Stimulated activated CD4-positive, alpha-beta T cell treated with anti-CD3 and anti-CD28 coated beads, Interleukin-1b, Interleukin-23, amount 100 ng/mL, for 4 hours (primary cell): ENCODE measurements at regions not wholly inside any gene's neighbourhood (a gene's known extent, or its start where the extent isn't known, plus 50 kb on each side); places are given as distances from the start of the nearest gene placed in this dataset.
"Not testable (repeated sequence)": the region's sequence is repeated elsewhere in the genome, so short reads cannot be mapped to it uniquely, and the experiment has no call there.

Experiments
- DNase-seq, 2 donors: peaks; one replicate each; pipeline ENCODE4 v3.0.0-alpha.2; 2020; ENCODE audit warnings: low read depth in 2 of 2

DNA sequence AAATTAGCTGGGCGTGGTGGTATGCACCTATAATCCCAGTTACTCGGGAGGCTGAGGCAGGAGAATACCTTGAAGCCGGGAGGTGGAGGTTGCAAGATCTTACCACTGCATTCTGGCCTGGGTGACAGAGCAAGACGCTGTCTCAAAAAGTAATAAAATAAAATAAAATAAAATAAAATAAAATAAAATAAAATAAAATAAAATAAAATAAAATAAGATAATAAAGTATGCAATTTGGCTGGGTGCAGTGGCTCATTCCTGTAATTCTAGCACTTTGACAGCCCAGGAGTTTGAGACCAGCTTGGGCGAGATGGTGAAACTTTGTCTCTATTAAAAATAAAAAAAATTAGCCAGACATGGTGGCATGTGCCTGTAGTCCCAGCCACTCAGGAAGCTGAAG lies 85.6 kb upstream of the XPO1 start:
- no peak for DNase-seq

DNA sequence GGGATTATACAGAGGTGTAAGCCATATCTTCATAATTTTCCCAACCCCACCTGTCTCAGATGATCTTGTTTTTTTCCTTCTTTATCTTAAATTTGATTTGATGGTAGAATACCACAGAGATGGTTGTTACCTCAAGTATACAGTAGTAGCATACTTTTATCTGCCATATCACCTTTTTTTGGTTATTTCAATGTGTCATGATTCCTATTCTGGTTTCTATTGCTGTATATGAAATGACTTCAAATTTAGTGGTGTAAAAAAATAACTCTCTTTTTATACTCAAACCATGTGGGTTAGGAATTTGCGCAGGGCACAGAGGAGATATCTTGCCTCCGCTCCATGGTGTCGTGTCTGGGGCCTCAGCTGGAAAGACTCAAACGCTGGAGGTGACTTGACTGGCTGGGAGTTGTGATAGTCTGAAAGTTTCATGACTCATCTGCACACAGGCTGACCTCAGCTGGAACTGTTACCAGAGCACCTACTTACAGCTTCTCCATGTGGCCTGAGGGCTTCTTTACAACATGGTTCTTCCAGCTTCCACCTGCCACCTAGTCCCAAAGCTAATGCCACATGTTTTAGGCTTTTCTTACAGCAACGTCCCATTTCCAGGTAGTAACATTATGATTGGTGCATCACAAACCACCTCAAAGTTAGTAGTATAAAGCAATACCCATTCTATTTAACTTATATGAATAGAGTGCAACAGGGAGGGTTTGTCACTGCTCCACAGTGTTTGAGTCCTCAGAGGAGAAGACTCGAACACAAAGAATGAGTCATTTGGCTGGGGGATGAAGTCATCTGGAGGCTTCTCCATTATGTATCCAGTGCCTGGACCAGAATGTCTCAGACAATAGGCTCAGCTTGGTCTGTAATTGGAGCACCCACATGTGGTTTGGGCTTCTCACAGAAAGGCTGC lies 82.3 kb upstream of the XPO1 start:
- DNase-seq = no peak

DNA sequence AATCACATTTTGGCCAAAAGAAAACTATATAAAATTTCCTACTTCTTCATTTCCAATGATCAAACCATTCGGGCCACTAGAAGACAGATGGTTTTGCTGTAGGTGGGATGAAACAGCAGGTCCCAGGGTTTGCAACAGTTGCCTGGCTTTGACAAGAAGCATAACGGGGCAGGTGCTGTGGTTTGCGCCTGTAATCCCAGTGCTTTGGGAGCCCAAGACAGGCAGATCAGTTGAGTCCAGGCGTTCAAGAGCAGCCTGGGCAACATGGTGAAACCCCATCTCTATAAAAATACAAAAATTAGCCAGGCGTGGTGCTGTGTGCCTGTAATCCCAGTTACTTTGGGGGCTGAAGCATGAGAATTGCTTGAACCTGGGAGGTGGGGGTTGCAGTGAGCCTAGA lies 81.4 kb upstream of the XPO1 start:
- DNase-seq = no peak

DNA sequence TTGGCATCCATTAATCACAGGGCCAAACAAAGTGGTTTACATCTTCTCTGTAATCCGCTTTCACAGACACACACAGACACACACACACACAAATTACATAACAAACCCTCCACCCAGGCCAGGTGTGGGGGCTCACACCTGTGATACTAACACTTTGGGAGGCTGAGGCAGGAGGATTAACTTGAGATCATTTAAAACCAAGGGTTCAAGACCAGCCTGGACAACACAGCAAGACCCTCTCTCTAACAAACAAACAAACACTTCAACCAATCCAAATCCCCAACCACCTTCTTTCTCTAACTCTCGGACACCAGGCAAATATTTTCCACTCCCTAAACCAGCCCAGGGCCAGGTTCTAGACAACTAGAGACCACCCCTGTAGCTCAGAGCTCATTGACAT lies 79.5 kb upstream of the XPO1 start:
- DNase-seq = no peak

DNA sequence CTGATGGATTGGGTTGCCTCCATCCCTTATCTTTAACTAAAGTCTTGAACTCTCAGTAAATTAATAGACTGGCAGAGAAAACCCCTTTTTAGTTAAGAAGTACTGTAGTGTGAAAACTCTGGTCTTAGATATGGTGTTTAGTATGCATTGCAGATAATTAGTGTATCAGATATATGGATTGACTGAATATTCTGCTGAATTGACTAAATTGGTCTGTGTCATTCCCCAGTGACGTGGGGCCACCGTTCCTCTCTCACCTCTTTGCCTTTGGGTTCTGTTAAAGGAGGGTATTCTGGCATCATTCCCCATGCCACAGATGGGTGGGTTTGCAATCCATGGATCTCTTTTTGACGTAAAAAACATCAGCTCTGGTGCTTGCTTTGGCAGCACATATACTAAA lies 67.1 kb upstream of the XPO1 start:
- DNase-seq = no peak

DNA sequence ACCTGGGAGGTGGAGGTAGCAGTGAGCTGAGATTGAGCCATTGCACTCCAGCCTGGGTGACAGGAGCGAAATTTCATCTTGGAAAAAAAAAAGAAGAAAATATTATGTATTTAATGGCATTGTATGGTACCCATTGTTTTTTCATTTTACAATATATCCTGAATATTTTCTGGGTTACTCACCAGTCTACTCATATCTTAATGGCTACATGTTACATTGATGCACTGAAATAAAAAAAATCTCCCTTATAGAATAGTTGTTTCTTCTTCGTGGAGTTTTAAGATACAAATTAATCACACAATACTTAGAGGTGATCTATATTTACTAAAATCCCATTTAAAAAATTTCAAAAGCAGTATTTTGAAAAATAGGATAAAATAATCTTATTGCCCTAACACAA lies 66.3 kb upstream of the XPO1 start:
- DNase-seq = no peak

DNA sequence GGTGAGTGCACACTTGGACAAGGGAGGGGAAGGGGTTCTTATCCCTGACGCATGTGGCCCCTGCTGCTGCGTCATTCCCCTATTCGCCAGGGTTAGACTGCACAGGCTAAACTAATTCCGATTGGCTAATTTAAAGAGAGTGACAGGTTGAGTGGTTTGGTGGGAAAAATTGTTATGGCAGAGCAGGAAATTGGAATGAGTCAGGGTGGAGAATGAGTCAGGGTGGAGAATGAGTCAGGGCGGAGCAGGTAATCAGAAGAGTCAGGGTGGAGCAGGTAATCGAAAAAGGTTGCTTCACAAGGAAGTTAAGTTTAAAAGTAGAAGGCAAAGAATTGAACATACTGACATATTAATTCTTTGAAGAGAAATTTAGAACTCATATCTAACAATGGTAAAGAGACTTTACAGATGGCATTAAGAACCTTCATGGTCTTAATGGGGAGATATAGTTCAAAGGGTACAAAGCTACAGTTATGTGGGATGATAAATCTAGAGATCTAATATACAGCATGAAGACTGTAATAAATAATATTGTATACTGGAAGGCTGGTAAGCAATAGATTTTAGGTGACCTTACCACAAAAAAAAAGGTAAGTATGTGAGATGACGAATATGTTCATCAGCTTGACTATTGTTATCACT lies 60.5 kb upstream of the XPO1 start:
- not testable (repeated sequence) for DNase-seq

DNA sequence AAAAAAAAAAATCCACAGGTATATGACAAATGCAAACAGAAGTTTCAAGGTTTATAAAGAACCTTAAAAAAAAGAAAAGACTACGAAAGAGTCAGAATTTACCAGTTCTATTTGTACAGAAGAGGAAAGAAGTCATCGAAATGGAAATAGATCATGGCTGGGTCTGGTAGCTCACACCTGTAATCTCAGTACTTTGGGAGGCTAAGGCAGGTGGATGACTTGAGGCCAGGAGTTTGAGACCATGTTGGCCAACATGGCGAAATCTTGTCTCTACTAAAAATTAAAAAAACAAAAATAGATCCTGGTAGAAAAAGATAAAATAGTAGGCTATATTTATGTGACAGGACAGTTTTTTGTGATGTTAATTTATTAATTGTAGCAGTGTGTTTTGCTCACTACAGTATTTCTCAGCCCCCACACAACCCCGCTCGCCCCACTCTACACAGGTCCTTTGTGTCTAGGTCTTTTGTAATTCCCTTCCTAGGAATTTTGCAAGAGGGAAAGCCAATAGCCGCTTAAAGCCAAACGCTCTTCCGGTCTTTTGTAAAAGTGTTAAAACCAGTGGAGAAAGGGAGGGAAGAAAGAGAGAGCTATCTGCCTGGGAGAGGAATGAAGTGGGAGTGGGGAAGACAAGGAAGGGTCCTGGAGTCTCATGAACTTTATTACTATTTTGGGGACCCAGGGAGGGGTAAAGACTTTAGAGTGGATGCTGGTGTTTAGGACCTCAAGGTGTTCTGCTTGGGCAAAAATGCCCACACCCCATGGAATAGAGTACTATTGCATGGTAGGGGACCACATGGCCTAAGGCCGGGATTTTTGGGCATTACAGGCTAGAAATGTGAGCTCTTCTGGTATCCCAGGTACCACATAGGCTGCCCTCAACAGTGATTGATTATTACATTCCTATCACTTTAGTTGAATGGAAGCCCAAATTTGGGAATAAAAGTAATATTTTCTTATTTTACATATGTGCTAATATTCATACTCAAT lies 59.4 kb upstream of the XPO1 start:
- DNase-seq = no peak

DNA sequence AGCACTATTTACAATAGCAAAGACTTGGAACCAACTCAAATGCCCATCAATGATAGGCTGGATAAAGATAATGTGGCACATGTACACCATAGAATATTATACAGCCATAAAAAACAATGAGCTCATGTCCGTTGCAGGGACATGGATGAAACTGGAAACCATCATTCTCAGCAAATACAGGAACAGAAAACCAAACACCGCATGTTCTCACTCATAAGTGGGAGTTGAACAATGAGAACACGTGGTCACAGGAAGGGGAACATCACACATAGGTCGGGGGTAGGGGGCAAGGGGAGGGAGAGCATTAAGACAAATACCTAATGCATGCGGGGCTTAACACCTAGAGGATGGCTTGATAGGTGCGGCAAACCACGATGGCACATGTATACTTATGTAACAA lies 56.0 kb upstream of the XPO1 start:
- not testable (repeated sequence) for DNase-seq

DNA sequence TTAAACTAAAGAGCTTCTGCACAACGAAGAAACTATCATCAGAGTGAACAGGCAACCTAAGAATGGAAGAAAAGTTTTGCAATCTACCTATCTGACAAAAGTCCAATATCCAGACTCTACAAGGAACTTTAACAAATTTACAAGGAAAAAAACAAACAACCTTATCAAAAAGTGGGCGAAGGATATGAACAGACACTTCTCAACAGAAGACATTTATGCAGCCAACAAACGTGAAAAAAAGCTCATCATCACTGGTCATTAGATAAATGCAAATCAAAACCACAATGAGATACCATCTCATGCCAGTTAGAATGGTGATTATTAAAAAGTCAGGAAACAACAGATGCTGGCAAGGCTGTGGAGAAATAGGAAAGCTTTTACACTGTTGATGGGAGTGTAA lies 55.5 kb upstream of the XPO1 start:
- not testable (repeated sequence) for DNase-seq

DNA sequence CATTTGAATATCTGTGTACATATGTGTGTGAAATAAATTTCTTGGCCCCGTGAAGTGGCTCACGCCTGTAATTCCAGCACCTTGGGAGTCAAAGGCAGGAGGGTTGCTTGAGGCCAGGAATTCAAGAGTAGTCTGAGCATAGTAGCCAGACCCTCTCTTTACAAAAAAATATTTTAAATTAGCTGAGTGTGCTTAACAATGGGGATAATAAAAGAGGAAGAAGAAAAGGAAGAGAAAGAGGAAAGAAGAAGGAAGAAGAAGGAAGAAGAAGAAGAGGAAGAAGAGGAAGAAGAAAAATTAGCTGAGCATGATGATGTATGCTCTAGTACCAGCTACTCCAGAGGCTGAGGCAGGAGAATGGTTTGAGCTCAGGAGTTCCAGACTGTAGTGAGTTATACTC lies 52.1 kb upstream of the XPO1 start:
- no peak for DNase-seq

DNA sequence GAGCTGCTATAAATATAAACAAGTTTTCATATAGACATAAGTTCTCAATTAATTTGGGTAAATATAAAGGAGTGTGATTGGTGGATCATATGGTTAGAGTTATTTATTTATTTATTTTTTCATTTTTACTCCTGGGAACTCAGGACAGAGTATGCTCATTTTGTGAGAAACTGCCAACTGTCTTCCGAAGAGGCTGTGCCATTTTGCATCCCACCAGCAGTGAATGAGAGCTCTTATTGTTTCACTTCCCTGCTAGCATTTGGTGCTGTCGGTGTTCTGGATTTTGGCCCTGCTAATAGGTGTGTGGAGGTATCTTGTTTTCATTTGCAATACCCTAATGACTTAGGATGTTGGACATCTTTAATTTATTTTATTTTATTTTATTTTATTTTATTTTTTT lies 50.4 kb upstream of the XPO1 start:
- DNase-seq = no peak
